SU-DHL-6 (cell line): ENCODE measurements at regions not wholly inside any gene's neighbourhood (a gene's known extent, or its start where the extent isn't known, plus 50 kb on each side); places are given as distances from the start of the nearest gene placed in this dataset.

Experiments
- H2AFZ ChIP-seq: fragments of 200-600 bp; sonication (generic); 2 replicates; pipeline ENCODE4 v1.6.1; 2014; ENCODE audit warnings: low read depth, mild to moderate bottlenecking, moderate library complexity, mixed read lengths, antibody characterized with exemption, low read length; ENCODE audit not compliant: severe bottlenecking
- H3F3A ChIP-seq: fragments of 200-600 bp; shearing (Covaris generic); 2 replicates; pipeline ENCODE4 v1.6.0; 2016; ENCODE audit warnings: antibody characterized with exemption, mild to moderate bottlenecking; ENCODE audit not compliant: insufficient read depth
- H3K27ac ChIP-seq: fragments of 200-600 bp; sonication (generic); 2 replicates; pipeline ENCODE4 v1.5.1; 2016; ENCODE audit warnings: low read depth, mild to moderate bottlenecking, low read length, moderate library complexity, mixed read lengths
- H3K27me3 ChIP-seq: fragments of 200-600 bp; sonication (generic), shearing (Covaris generic); 2 replicates; pipeline ENCODE4 v1.6.0; 2014; ENCODE audit warnings: mild to moderate bottlenecking, low read length
- H3K36me3 ChIP-seq: fragments of 200-600 bp; sonication (generic); 2 replicates; pipeline ENCODE4 v1.6.1; 2014; ENCODE audit warnings: mild to moderate bottlenecking, low read length, mixed read lengths
- H3K4me2 ChIP-seq: fragments of 300-600, 200-600 bp; shearing (Covaris generic), sonication (generic); 2 replicates; pipeline ENCODE4 v1.6.0; 2014; ENCODE audit warnings: low read length, low read depth, mild to moderate bottlenecking; ENCODE audit not compliant: poor library complexity, severe bottlenecking
- H3K4me3 ChIP-seq: fragments of 200-600 bp; sonication (generic); 2 replicates; pipeline ENCODE4 v1.5.1; 2014; ENCODE audit warnings: antibody characterized with exemption, low read length, mild to moderate bottlenecking, mixed read lengths; ENCODE audit not compliant: insufficient read depth, poor library complexity, severe bottlenecking
- H3K79me2 ChIP-seq: fragments of 200-600 bp; sonication (generic); 2 replicates; pipeline ENCODE4 v1.6.1; 2014; ENCODE audit warnings: mild to moderate bottlenecking, low read length, moderate library complexity; ENCODE audit not compliant: insufficient read depth
- H3K9ac ChIP-seq: fragments of 200-600 bp; sonication (generic); 2 replicates; pipeline ENCODE4 v1.7.0; 2014; ENCODE audit warnings: mild to moderate bottlenecking, low read length
- H3K9me2 ChIP-seq: fragments of 200-600 bp; sonication (generic); replicated peaks from 2 replicates; pipeline ENCODE4 v1.6.1; 2014; ENCODE audit warnings: low read length; ENCODE audit not compliant: insufficient read depth
- H3K9me3 ChIP-seq: fragments of 200-600 bp; sonication (generic); 2 replicates; pipeline ENCODE4 v1.6.1; 2014; ENCODE audit warnings: low read length, mixed read lengths; ENCODE audit not compliant: insufficient read depth
- H4K20me1 ChIP-seq: fragments of 200-600 bp; sonication (generic); 2 replicates; pipeline ENCODE4 v1.6.1; 2014; ENCODE audit warnings: low read depth, mild to moderate bottlenecking, antibody characterized with exemption, low read length, moderate library complexity, mixed read lengths
- EZH2phosphoT487 ChIP-seq: fragments of 200-600 bp; sonication (generic), shearing (Covaris generic); conservative IDR thresholded peaks from 2 replicates; pipeline ENCODE4 v1.6.1; 2018; ENCODE audit warnings: mild to moderate bottlenecking, antibody characterized with exemption, low read length, moderate library complexity, mixed read lengths
- TF ChIP-seq, protein P1 (sequence below): fragments of 200-600 bp; sonication (generic); IDR thresholded peaks from one replicate; pipeline ENCODE4 v1.5.1; 2017; ENCODE audit warnings: antibody characterized with exemption, mild to moderate bottlenecking, low read length, moderate library complexity; ENCODE audit not compliant: insufficient read depth, poor library complexity, severe bottlenecking

DNA sequence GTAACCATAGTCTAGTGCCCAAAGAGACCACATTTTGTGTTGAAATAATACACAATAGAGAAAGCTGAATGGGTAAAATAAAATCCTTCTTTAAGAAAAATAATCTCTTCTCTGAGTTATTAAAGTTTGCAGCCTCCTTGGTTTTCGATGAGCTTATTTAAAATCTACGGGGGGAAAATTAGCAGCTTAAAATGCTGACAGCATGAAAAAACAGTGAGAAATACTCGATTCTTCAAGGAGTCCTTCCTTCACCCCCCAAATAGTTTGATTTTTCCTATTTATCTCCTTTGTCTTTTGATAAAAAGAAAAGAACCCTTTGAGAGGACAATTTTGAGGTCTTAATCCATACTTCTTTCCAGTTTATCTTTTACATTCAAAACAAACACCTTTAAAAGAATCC, 394.0 kb upstream of the B3GALT2 start:
- H3K4me3 ChIP-seq: no peak overlapping the region
- no peak overlapping the region for H3K9ac ChIP-seq
- no peaks in the 10 kb centered on the region for H3K79me2 ChIP-seq
- H3K9me3 ChIP-seq: peaks cover 14% of the 10 kb centered on the region; the same call in 1 of the 2 replicates
- no peak overlapping the region for H3K27ac ChIP-seq
- no peak overlapping the region for H3K4me2 ChIP-seq
- H3F3A ChIP-seq: no peaks in the 10 kb centered on the region
- TF ChIP-seq, protein P1, sequence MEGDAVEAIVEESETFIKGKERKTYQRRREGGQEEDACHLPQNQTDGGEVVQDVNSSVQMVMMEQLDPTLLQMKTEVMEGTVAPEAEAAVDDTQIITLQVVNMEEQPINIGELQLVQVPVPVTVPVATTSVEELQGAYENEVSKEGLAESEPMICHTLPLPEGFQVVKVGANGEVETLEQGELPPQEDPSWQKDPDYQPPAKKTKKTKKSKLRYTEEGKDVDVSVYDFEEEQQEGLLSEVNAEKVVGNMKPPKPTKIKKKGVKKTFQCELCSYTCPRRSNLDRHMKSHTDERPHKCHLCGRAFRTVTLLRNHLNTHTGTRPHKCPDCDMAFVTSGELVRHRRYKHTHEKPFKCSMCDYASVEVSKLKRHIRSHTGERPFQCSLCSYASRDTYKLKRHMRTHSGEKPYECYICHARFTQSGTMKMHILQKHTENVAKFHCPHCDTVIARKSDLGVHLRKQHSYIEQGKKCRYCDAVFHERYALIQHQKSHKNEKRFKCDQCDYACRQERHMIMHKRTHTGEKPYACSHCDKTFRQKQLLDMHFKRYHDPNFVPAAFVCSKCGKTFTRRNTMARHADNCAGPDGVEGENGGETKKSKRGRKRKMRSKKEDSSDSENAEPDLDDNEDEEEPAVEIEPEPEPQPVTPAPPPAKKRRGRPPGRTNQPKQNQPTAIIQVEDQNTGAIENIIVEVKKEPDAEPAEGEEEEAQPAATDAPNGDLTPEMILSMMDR: no peak
- H4K20me1 ChIP-seq: no peaks in the 10 kb centered on the region
- H3K9me2 ChIP-seq: no peaks in the 10 kb centered on the region
- no peaks in the 10 kb centered on the region for H3K27me3 ChIP-seq
- no peak overlapping the region for H2AFZ ChIP-seq
- H3K36me3 ChIP-seq: no peaks in the 10 kb centered on the region

DNA sequence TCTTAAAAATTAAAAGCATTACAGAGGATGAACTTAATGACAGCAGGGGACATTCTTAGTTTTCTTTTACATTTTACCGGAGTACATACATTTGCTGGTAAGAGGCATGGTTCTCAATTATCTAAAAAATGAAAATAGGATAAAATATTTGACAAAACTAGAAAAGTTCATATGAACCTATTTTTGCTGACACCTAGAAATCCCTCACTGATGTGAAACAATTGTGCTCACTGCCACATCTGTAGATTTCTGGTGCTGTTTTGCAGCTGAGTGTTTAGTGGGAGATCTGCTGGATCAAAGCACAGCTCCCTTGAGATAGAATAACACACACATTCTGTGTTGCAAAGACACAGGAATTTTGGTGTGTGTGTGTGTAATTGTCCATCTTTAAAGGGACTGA, 392.9 kb upstream of the B3GALT2 start:
- H3K4me2 ChIP-seq: no peak overlapping the region
- H3K79me2 ChIP-seq: no peaks in the 10 kb centered on the region
- no peaks in the 10 kb centered on the region for H3K9me2 ChIP-seq
- no peaks in the 10 kb centered on the region for H3F3A ChIP-seq
- H3K9ac ChIP-seq: no peak overlapping the region
- H4K20me1 ChIP-seq: no peaks in the 10 kb centered on the region
- no peak overlapping the region for H3K4me3 ChIP-seq
- H3K36me3 ChIP-seq: no peaks in the 10 kb centered on the region
- H3K27me3 ChIP-seq: no peaks in the 10 kb centered on the region
- no peak for TF ChIP-seq EZH2phosphoT487
- TF ChIP-seq, protein P1: no peak
- peaks cover 14% of the 10 kb centered on the region; the same call in 1 of the 2 replicates for H3K9me3 ChIP-seq
- no peak overlapping the region for H2AFZ ChIP-seq
- no peak overlapping the region for H3K27ac ChIP-seq

DNA sequence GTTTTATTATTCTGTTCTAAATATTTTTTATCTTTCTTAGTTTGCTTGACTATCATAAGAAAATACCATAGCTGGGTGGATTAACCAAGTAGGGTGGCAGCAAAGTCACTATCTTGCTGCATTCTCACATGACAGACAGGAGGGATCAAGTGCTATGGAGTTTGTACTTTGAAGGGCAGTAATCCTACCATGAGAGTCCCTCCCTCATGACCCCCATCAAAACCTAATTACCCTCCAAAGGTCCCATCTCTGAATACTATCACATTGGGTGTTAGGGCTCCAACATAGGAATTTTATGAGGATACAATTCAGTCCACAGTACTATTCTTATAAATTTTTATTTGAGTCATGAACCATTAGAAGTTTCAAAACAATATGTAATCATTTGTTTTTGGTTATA, 388.5 kb upstream of the B3GALT2 start:
- Histone ChIP-seq H3K36me3 (no peaks in the 10 kb centered on the region), H2AFZ (no peak overlapping the region), H3K27me3 (no peaks in the 10 kb centered on the region), H3K27ac (no peak overlapping the region), H3K4me3 (no peak overlapping the region), H3K9me3 (no peaks in the 10 kb centered on the region), H3K79me2 (no peaks in the 10 kb centered on the region), H3F3A (no peaks in the 10 kb centered on the region), H3K9me2 (no peaks in the 10 kb centered on the region), H3K4me2 (no peak overlapping the region), H4K20me1 (no peaks in the 10 kb centered on the region), H3K9ac (no peak overlapping the region)
- TF ChIP-seq, protein P1: no peak
- no peak for TF ChIP-seq EZH2phosphoT487

DNA sequence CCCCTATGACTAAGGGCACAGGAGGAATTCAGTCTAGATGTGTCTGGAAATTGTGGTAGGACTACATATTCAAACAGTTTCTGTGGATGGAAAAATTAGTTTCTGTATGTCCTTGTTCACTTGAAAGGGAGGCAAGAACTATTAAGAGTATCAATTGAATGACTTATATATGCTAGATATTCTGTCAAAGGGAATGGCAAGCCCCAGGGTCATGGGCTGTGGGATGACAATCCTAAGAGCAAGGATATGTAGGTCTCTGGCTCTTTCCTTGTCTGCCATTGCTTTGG, 383.5 kb upstream of the B3GALT2 start:
- Histone ChIP-seq H2AFZ (no peak overlapping the region), H3K4me2 (no peak overlapping the region), H3K27ac (no peak overlapping the region)

More for the DNA sequence above, 383.5 kb upstream of the B3GALT2 start:
- Histone ChIP-seq H3K79me2 (no peaks in the 10 kb centered on the region), H3K36me3 (no peaks in the 10 kb centered on the region), H3K9ac (no peak overlapping the region), H3K4me3 (no peak overlapping the region), H3K9me3 (no peaks in the 10 kb centered on the region), H4K20me1 (no peaks in the 10 kb centered on the region), H3K27me3 (no peaks in the 10 kb centered on the region), H3K9me2 (no peaks in the 10 kb centered on the region), H3F3A (no peaks in the 10 kb centered on the region; the same call in 1 of the 2 replicates)
- TF ChIP-seq, protein P1: no peak
- no peak for TF ChIP-seq EZH2phosphoT487
